ENCODE measurements at regions not wholly inside any gene's neighbourhood (a gene's known extent, or its start where the extent isn't known, plus 50 kb on each side); places are given as distances from the start of the nearest gene placed in this dataset.

- TF ChIP-seq POLR2A (IDR thresholded peaks at IDR 0.05) (no peak), CTCF (IDR thresholded peaks at IDR 0.05) (no peak), POLR2AphosphoS5 (IDR thresholded peaks at IDR 0.05) (no peak)
Observed at GRCh38 chr6:43966853-43967718, 160.2 kb downstream of the MRPL14 start.

Measured in prostate gland (tissue), 2 donors.